ENCODE measurements at regions not wholly inside any gene's neighbourhood (a gene's known extent, or its start where the extent isn't known, plus 50 kb on each side); places are given as distances from the start of the nearest gene placed in this dataset.

DNA sequence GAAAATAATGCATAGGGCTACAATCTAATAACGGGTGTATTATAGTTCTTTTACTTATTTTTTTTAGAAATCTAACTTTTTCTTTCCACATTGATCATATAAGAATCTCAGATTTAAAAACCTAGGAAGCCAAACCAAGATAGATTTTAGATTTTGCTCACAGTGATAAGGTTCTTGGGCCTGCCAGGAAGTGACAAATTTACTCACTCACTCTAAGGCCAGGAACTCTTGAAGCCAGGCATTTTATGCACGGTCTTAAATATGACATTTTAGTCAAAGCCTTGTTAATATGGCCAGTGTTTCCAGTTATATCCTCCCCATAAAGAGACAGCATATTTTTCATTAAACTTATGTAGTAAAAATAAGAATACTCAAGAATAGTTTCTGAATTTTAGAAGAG lies 271.4 kb downstream of the SQOR start:
- Histone ChIP-seq H3K27me3 (replicated peaks; ENCODE audit: control insufficient read depth, insufficient read depth, low read length) (no peaks in the 10 kb centered on the region), H3K9me3 (ENCODE audit: control insufficient read depth, low read length) (peaks cover 5% of the 10 kb centered on the region), H3K9ac (ENCODE audit: low read length) (no peak overlapping the region), H3K4me3 (ENCODE audit: low read length) (no peak overlapping the region), H3K4me1 (ENCODE audit: control insufficient read depth, insufficient read depth, low read length) (no peaks in the 10 kb centered on the region), H3K36me3 (ENCODE audit: control insufficient read depth, insufficient read depth, low read length, severe bottlenecking) (no peaks in the 10 kb centered on the region)
- DNase-seq (ENCODE audit: low read depth) = no peak

DNA sequence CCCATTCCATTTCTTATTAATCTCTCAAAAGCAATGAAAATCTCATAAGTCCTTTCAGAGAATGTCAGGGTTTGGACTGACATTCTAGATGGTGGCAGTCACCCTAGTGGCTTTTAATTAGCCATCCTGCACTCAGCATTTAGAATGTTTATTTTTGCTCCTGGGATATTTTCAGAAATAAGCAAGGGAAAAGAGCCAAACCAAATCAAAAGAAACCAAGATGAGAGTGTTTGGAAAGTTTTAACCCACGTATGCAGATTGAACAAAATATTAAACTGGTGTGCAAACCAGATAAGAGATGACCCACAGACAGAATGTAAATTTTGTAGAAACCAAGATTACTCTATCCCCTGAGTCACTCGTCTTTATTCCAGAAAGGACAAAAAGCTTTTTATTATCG lies 275.8 kb downstream of the SQOR start:
- Histone ChIP-seq H3K36me3 (ENCODE audit: control insufficient read depth, insufficient read depth, low read length, severe bottlenecking) (no peaks in the 10 kb centered on the region), H3K4me3 (ENCODE audit: low read length) (no peak overlapping the region), H3K9me3 (ENCODE audit: control insufficient read depth, low read length) (peaks cover 5% of the 10 kb centered on the region), H3K9ac (ENCODE audit: low read length) (no peak overlapping the region), H3K4me1 (ENCODE audit: control insufficient read depth, insufficient read depth, low read length) (no peaks in the 10 kb centered on the region), H3K27me3 (replicated peaks; ENCODE audit: control insufficient read depth, insufficient read depth, low read length) (no peaks in the 10 kb centered on the region)
- no peak for DNase-seq (ENCODE audit: low read depth)

- H3K4me1 ChIP-seq (ENCODE audit: control insufficient read depth, insufficient read depth, low read length) = no peaks in the 10 kb centered on the region
- DNase-seq (ENCODE audit: low read depth) = no peak
- no peak overlapping the region for H3K4me3 ChIP-seq (ENCODE audit: low read length)
- peaks cover 3% of the 10 kb centered on the region for H3K9me3 ChIP-seq (ENCODE audit: control insufficient read depth, low read length)
- no peaks in the 10 kb centered on the region for H3K36me3 ChIP-seq (ENCODE audit: control insufficient read depth, insufficient read depth, low read length, severe bottlenecking)
- H3K9ac ChIP-seq (ENCODE audit: low read length) = no peak overlapping the region
- H3K27me3 ChIP-seq (replicated peaks; ENCODE audit: control insufficient read depth, insufficient read depth, low read length) = no peaks in the 10 kb centered on the region
These were observed 278.6 kb downstream of the SQOR start for GRCh38 chr15:45913451-45913850.

- H3K9ac ChIP-seq (ENCODE audit: low read length) = no peak overlapping the region
- DNase-seq (ENCODE audit: low read depth) = no peak
- H3K27me3 ChIP-seq (replicated peaks; ENCODE audit: control insufficient read depth, insufficient read depth, low read length) = no peaks in the 10 kb centered on the region
- H3K4me3 ChIP-seq (ENCODE audit: low read length) = no peak overlapping the region
- H3K36me3 ChIP-seq (ENCODE audit: control insufficient read depth, insufficient read depth, low read length, severe bottlenecking) = no peaks in the 10 kb centered on the region
- no peaks in the 10 kb centered on the region for H3K4me1 ChIP-seq (ENCODE audit: control insufficient read depth, insufficient read depth, low read length)
- H3K9me3 ChIP-seq (ENCODE audit: control insufficient read depth, low read length) = no peaks in the 10 kb centered on the region
These were observed 279.6 kb downstream of the SQOR start for GRCh38 chr15:45914425-45914824.

GRCh38 chr15:45918839-45919238 lies 284.0 kb downstream of the SQOR start:
- Histone ChIP-seq H3K9ac (ENCODE audit: low read length) (no peak overlapping the region), H3K36me3 (ENCODE audit: control insufficient read depth, insufficient read depth, low read length, severe bottlenecking) (no peaks in the 10 kb centered on the region), H3K4me3 (ENCODE audit: low read length) (no peak overlapping the region), H3K4me1 (ENCODE audit: control insufficient read depth, insufficient read depth, low read length) (no peaks in the 10 kb centered on the region), H3K9me3 (ENCODE audit: control insufficient read depth, low read length) (no peaks in the 10 kb centered on the region), H3K27me3 (replicated peaks; ENCODE audit: control insufficient read depth, insufficient read depth, low read length) (no peaks in the 10 kb centered on the region)
- no peak for DNase-seq (ENCODE audit: low read depth)

GRCh38 chr15:45919806-45920205 lies 285.0 kb downstream of the SQOR start:
- DNase-seq (ENCODE audit: low read depth) = peak; percentile 3
- Histone ChIP-seq H3K27me3 (replicated peaks; ENCODE audit: control insufficient read depth, insufficient read depth, low read length) (no peaks in the 10 kb centered on the region), H3K4me1 (ENCODE audit: control insufficient read depth, insufficient read depth, low read length) (no peaks in the 10 kb centered on the region), H3K9ac (ENCODE audit: low read length) (no peak overlapping the region), H3K9me3 (ENCODE audit: control insufficient read depth, low read length) (no peaks in the 10 kb centered on the region), H3K4me3 (ENCODE audit: low read length) (no peak overlapping the region), H3K36me3 (ENCODE audit: control insufficient read depth, insufficient read depth, low read length, severe bottlenecking) (no peaks in the 10 kb centered on the region)

DNA sequence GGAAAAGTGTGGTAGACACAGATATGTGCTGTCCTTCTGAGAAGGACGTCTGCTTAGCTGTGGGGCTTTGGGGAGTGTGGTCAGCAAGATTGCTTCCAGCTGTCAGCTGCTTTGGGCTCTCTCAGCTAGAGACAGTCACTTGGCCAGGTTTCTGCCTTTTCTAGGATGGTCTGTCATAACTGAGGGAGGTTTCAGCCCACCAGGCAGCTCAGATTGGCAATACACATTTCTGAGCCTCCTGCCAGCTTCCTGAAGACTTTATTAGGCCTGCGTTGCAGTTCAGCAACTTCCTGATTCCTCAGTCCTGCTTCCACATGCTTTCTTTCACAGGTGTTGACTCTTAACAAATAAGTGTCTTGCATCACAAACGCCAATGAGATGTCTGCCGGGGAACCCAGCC lies 286.5 kb downstream of the SQOR start:
- Histone ChIP-seq H3K9me3 (ENCODE audit: control insufficient read depth, low read length) (no peaks in the 10 kb centered on the region), H3K4me3 (ENCODE audit: low read length) (no peak overlapping the region), H3K9ac (ENCODE audit: low read length) (no peak overlapping the region), H3K4me1 (ENCODE audit: control insufficient read depth, insufficient read depth, low read length) (no peaks in the 10 kb centered on the region), H3K36me3 (ENCODE audit: control insufficient read depth, insufficient read depth, low read length, severe bottlenecking) (no peaks in the 10 kb centered on the region), H3K27me3 (replicated peaks; ENCODE audit: control insufficient read depth, insufficient read depth, low read length) (no peaks in the 10 kb centered on the region)
- DNase-seq (ENCODE audit: low read depth) = no peak

DNA sequence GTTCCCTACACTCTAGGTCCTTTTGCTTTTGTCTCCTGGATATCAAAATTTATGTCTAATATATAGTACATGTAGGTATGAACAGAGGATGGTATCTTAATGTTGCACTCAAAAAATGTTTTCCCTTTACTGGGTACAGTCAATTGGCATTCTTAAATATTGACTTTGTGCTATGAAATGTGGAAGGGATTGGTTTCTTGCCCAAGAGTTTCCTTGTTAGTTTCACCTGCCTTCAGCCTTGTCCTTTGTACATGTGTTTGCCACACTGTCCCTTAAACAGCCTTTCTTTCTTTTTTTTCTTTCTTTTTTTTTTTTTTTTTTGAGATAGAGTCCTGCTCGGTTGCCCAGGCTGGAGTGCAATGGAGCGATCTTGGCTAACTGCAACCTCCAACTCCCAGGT lies 287.1 kb downstream of the SQOR start:
- DNase-seq (ENCODE audit: low read depth) = no peak
- H3K9ac ChIP-seq (ENCODE audit: low read length) = no peak overlapping the region
- H3K9me3 ChIP-seq (ENCODE audit: control insufficient read depth, low read length) = no peaks in the 10 kb centered on the region
- H3K36me3 ChIP-seq (ENCODE audit: control insufficient read depth, insufficient read depth, low read length, severe bottlenecking) = no peaks in the 10 kb centered on the region
- no peaks in the 10 kb centered on the region for H3K27me3 ChIP-seq (replicated peaks; ENCODE audit: control insufficient read depth, insufficient read depth, low read length)
- H3K4me1 ChIP-seq (ENCODE audit: control insufficient read depth, insufficient read depth, low read length) = no peaks in the 10 kb centered on the region
- no peak overlapping the region for H3K4me3 ChIP-seq (ENCODE audit: low read length)

GRCh38 chr15:45941367-45941766 lies 306.5 kb downstream of the SQOR start:
- no peak for DNase-seq (ENCODE audit: low read depth)
- no peaks in the 10 kb centered on the region for H3K36me3 ChIP-seq (ENCODE audit: control insufficient read depth, insufficient read depth, low read length, severe bottlenecking)
- no peak overlapping the region for H3K4me3 ChIP-seq (ENCODE audit: low read length)
- H3K9me3 ChIP-seq (ENCODE audit: control insufficient read depth, low read length) = no peaks in the 10 kb centered on the region
- no peak overlapping the region for H3K9ac ChIP-seq (ENCODE audit: low read length)
- H3K27me3 ChIP-seq (replicated peaks; ENCODE audit: control insufficient read depth, insufficient read depth, low read length) = no peaks in the 10 kb centered on the region
- H3K4me1 ChIP-seq (ENCODE audit: control insufficient read depth, insufficient read depth, low read length) = no peaks in the 10 kb centered on the region

GRCh38 chr15:45943240-45943639 lies 308.4 kb downstream of the SQOR start:
- H3K9me3 ChIP-seq (ENCODE audit: control insufficient read depth, low read length) = no peaks in the 10 kb centered on the region
- H3K4me3 ChIP-seq (ENCODE audit: low read length) = no peak overlapping the region
- no peak for DNase-seq (ENCODE audit: low read depth)

DNA sequence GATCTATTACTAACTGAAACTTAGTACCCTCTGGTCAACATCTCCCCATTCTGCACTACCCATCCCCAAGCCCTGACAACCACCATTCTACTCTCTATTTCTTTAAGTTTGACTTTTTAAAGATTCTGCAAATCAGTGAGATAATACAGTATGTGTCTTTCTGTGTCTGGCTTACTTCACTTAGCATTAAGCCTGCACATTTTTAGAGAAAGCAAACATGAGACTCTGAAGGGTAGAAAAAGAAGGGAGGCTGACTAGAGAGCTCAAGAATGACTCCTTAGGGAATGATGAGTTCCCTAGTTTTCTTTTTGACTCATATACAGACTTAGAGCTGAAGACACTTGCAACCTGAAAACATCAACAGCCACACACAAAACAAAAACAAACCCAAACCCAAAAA lies 311.3 kb downstream of the SQOR start:
- H3K4me1 ChIP-seq (ENCODE audit: control insufficient read depth, insufficient read depth, low read length) = no peaks in the 10 kb centered on the region
- H3K27me3 ChIP-seq (replicated peaks; ENCODE audit: control insufficient read depth, insufficient read depth, low read length) = no peaks in the 10 kb centered on the region
- no peak for DNase-seq (ENCODE audit: low read depth)
- H3K9me3 ChIP-seq (ENCODE audit: control insufficient read depth, low read length) = no peaks in the 10 kb centered on the region
- no peaks in the 10 kb centered on the region for H3K36me3 ChIP-seq (ENCODE audit: control insufficient read depth, insufficient read depth, low read length, severe bottlenecking)
- no peak overlapping the region for H3K9ac ChIP-seq (ENCODE audit: low read length)
- no peak overlapping the region for H3K4me3 ChIP-seq (ENCODE audit: low read length)

More at GRCh38 chr15:45943240-45943639, 308.4 kb downstream of the SQOR start:
- Histone ChIP-seq H3K4me1 (ENCODE audit: control insufficient read depth, insufficient read depth, low read length) (no peaks in the 10 kb centered on the region), H3K27me3 (replicated peaks; ENCODE audit: control insufficient read depth, insufficient read depth, low read length) (no peaks in the 10 kb centered on the region), H3K36me3 (ENCODE audit: control insufficient read depth, insufficient read depth, low read length, severe bottlenecking) (no peaks in the 10 kb centered on the region), H3K9ac (ENCODE audit: low read length) (no peak overlapping the region)

DNA sequence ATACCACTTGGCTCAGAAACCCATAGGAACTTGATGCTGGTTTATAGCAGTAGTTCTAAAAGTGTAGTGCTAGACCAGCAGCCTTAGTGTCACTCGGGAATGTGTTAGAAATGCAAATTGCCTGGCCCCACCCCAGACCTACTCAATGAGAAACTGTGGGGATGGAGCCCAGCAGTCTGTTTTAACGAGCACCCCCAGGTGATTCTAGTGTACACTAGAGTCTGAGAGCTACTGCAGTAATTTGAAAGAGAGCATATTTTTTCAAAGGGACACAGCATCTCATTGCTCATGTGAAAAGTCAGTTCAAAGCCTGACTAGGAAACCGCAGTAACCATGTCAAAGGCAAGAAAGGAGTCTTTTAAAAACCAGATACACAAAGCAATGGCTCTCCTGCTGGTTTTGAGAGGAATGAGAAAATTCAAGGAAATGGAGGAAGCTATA lies 313.4 kb downstream of the SQOR start:
- H3K9me3 ChIP-seq (ENCODE audit: control insufficient read depth, low read length) = no peaks in the 10 kb centered on the region
- H3K4me1 ChIP-seq (ENCODE audit: control insufficient read depth, insufficient read depth, low read length) = no peaks in the 10 kb centered on the region
- no peak for DNase-seq (ENCODE audit: low read depth)
- H3K27me3 ChIP-seq (replicated peaks; ENCODE audit: control insufficient read depth, insufficient read depth, low read length) = no peaks in the 10 kb centered on the region
- H3K9ac ChIP-seq (ENCODE audit: low read length) = no peak overlapping the region
- no peak overlapping the region for H3K4me3 ChIP-seq (ENCODE audit: low read length)
- no peaks in the 10 kb centered on the region for H3K36me3 ChIP-seq (ENCODE audit: control insufficient read depth, insufficient read depth, low read length, severe bottlenecking)

All from adipocyte (in vitro differentiated cells).